K562 (cell line): ENCODE measurements at regions not wholly inside any gene's neighbourhood (a gene's known extent, or its start where the extent isn't known, plus 50 kb on each side); places are given as distances from the start of the nearest gene placed in this dataset.

Source experiments
- CTCF ChIP-seq, 3 experiments: IDR thresholded peaks in 2 of 3; conservative IDR thresholded peaks in 1 of 3; 2 replicates each; pipeline ENCODE4 v1.5.1; 2011 to 2012; ENCODE audit warnings: low read length in 3 of 3, mild to moderate bottlenecking in 3 of 3, control low read depth in 2 of 3, improper control_type of control experiment in 1 of 3, inconsistent platforms in 1 of 3, low read depth in 1 of 3, mixed read lengths in 1 of 3, moderate library complexity in 1 of 3; ENCODE audit not compliant: insufficient read depth in 2 of 3
- DMBX1 ChIP-seq: fragments of 250-450 bp; sonication (Bioruptor Pico); IDR thresholded peaks from 2 replicates; pipeline ENCODE4 v1.8.0; 2022; ENCODE audit warnings: inconsistent platforms, mild to moderate bottlenecking, moderate library complexity, borderline replicate concordance
- ELF1 ChIP-seq: fragments of 200-800 bp; sonication (Bioruptor generic); IDR thresholded peaks from 2 replicates; pipeline ENCODE4 v1.6.1; 2016; ENCODE audit warnings: missing genetic modification characterization, missing compliant biosample characterization
- IRF9 ChIP-seq: fragments of 450-650 bp; IDR thresholded peaks from 2 replicates; pipeline ENCODE4 v1.6.1; 2016; ENCODE audit warnings: missing biosample characterization, missing genetic modification characterization
- KDM5B ChIP-seq: fragments of 200-600 bp; sonication (generic); IDR thresholded peaks from 2 replicates; pipeline ENCODE4 v1.6.1; 2012; ENCODE audit warnings: low read depth, mild to moderate bottlenecking, moderate library complexity, low read length, control low read depth, inconsistent platforms; ENCODE audit not compliant: insufficient replicate concordance
- PCBP2 ChIP-seq: fragments of 200-400 bp; formaldehyde crosslinking; IDR thresholded peaks from 2 replicates; pipeline ENCODE4 v1.6.1; 2018; ENCODE audit warnings: low read length, low read depth, mild to moderate bottlenecking, moderate library complexity; ENCODE audit not compliant: poor library complexity, severe bottlenecking
- PREB ChIP-seq: sonication (generic); formaldehyde crosslinking; IDR thresholded peaks from 2 replicates; pipeline ENCODE4 v1.8.1; 2023; ENCODE audit warnings: mild to moderate bottlenecking, missing genetic modification reagents
- ZBTB17 ChIP-seq: fragments of 450-650 bp; formaldehyde crosslinking; IDR thresholded peaks from 2 replicates; pipeline ENCODE4 v1.4.0; 2020; ENCODE audit warnings: mild to moderate bottlenecking
- ZNF146 ChIP-seq: IDR thresholded peaks from one replicate; pipeline ENCODE4 v1.6.1; 2018; ENCODE audit warnings: missing compliant biosample characterization; ENCODE audit not compliant: unreplicated experiment
- ZNF263 ChIP-seq: sonication (generic); formaldehyde crosslinking; IDR thresholded peaks from 2 replicates; pipeline ENCODE4 v1.8.0; 2022; ENCODE audit warnings: mild to moderate bottlenecking, missing genetic modification reagents, borderline replicate concordance
- ZNF431 ChIP-seq: sonication (generic); formaldehyde crosslinking; IDR thresholded peaks from 2 replicates; pipeline ENCODE4 v1.8.0; 2022; ENCODE audit warnings: mild to moderate bottlenecking, missing genetic modification reagents

- TF ChIP-seq ZNF146 (CRISPR knock-in tag) (no peak), ZNF263 (CRISPR knock-in tag) (no peak), IRF9 (tag) (no peak), PCBP2 (no peak), ZNF431 (no peak), CTCF (IDR thresholded peaks at IDR 0.05 in 2 of 3, conservative IDR thresholded peaks at IDR 0.05 in 1 of 3; ENCODE audit: insufficient read depth in 2 of 3, low read depth in 1 of 3, low read length in 3 of 3) (no peak), DMBX1 (CRISPR knock-in tag) (no peak), ELF1 (tag) (no peak), PREB (no peak), KDM5B (no peak), ZBTB17 (CRISPR knock-in tag) (no peak)
Measured at GRCh38 chr22:44408829-44409192, 89.2 kb downstream of the RTL6 start.
